Type B pancreatic cell (in vitro differentiated cells): ENCODE measurements at regions not wholly inside any gene's neighbourhood (a gene's known extent, or its start where the extent isn't known, plus 50 kb on each side); places are given as distances from the start of the nearest gene placed in this dataset.

Source experiments
- DNase-seq: peaks from one replicate; pipeline ENCODE4 v3.0.0; 2021; ENCODE audit warnings: mixed read lengths; ENCODE audit not compliant: unreplicated experiment; ENCODE audit errors: extremely low spot score
- H3K27ac Mint-ChIP-seq: 2 replicates; pipeline ENCODE4 v1.8.0; 2021; ENCODE audit warnings: mild to moderate bottlenecking, mixed read lengths
- H3K27me3 Mint-ChIP-seq: 2 replicates; pipeline ENCODE4 v1.8.0; 2021; ENCODE audit warnings: mixed read lengths
- H3K36me3 Mint-ChIP-seq: 2 replicates; pipeline ENCODE4 v1.8.0; 2021; ENCODE audit warnings: mixed read lengths
- H3K4me1 Mint-ChIP-seq: one replicate; pipeline ENCODE4 v1.8.0; 2021; ENCODE audit warnings: mixed read lengths; ENCODE audit not compliant: unreplicated experiment
- H3K4me3 Mint-ChIP-seq: 2 replicates; pipeline ENCODE4 v1.8.0; 2021; ENCODE audit warnings: mild to moderate bottlenecking, mixed read lengths
- H3K9me3 Mint-ChIP-seq: 2 replicates; pipeline ENCODE4 v1.8.0; 2021; ENCODE audit warnings: mixed read lengths
- CTCF ChIP-seq: fragments of 200-600 bp; sonication (generic); conservative IDR thresholded peaks from 2 replicates; pipeline ENCODE4 v1.5.0; 2021; ENCODE audit warnings: antibody characterized with exemption, mild to moderate bottlenecking

GRCh38 chr2:175872721-175873120 is 129.3 kb downstream of the LNPK start:
- no peak for DNase-seq
- no peaks in the 10 kb centered on the region for H3K4me1 Mint-ChIP-seq
- peaks cover 4% of the 10 kb centered on the region for H3K9me3 Mint-ChIP-seq
- H3K4me3 Mint-ChIP-seq, result no peak overlapping the region
- H3K27me3 Mint-ChIP-seq, result peaks cover 4% of the 10 kb centered on the region
- no peak for TF ChIP-seq CTCF
- no peak overlapping the region for H3K27ac Mint-ChIP-seq
- H3K36me3 Mint-ChIP-seq, result no peaks in the 10 kb centered on the region

GRCh38 chr2:175872005-175872348 is 130.1 kb downstream of the LNPK start:
- peaks cover 4% of the 10 kb centered on the region for H3K27me3 Mint-ChIP-seq
- no peak overlapping the region for H3K27ac Mint-ChIP-seq
- H3K4me1 Mint-ChIP-seq, result no peaks in the 10 kb centered on the region
- H3K9me3 Mint-ChIP-seq, result peaks cover 4% of the 10 kb centered on the region
- DNase-seq, result no peak
- TF ChIP-seq CTCF, result no peak
- H3K4me3 Mint-ChIP-seq, result no peak overlapping the region
- H3K36me3 Mint-ChIP-seq, result no peaks in the 10 kb centered on the region

GRCh38 chr2:175871331-175872004 is 130.6 kb downstream of the LNPK start:
- Mint-ChIP-seq H3K27me3 (peaks cover 4% of the 10 kb centered on the region), H3K4me3 (no peak overlapping the region), H3K4me1 (no peaks in the 10 kb centered on the region), H3K9me3 (peaks cover 4% of the 10 kb centered on the region), H3K36me3 (no peaks in the 10 kb centered on the region), H3K27ac (no peak overlapping the region)
- TF ChIP-seq CTCF, result no peak
- no peak for DNase-seq

GRCh38 chr2:175865716-175866115 is 136.4 kb downstream of the LNPK start:
- no peaks in the 10 kb centered on the region for H3K4me1 Mint-ChIP-seq

GRCh38 chr2:175864137-175864850 is 137.8 kb downstream of the LNPK start:
- Mint-ChIP-seq H3K36me3 (no peaks in the 10 kb centered on the region), H3K9me3 (peaks cover 4% of the 10 kb centered on the region), H3K4me3 (no peak overlapping the region), H3K27ac (no peak overlapping the region), H3K27me3 (peaks cover 3% of the 10 kb centered on the region), H3K4me1 (no peaks in the 10 kb centered on the region)
- TF ChIP-seq CTCF, result no peak
- DNase-seq, result no peak

More at GRCh38 chr2:175865716-175866115, 136.4 kb downstream of the LNPK start:
- Mint-ChIP-seq H3K4me3 (no peak overlapping the region), H3K27ac (no peak overlapping the region), H3K36me3 (no peaks in the 10 kb centered on the region), H3K27me3 (peaks cover 3% of the 10 kb centered on the region), H3K9me3 (peaks cover 4% of the 10 kb centered on the region)
- DNase-seq, result no peak
- TF ChIP-seq CTCF, result no peak
